IPS-NIHi11 (cell line): ENCODE measurements at regions not wholly inside any gene's neighbourhood (a gene's known extent, or its start where the extent isn't known, plus 50 kb on each side); places are given as distances from the start of the nearest gene placed in this dataset.
A peak's percentile ranks its signal among the peaks of the same experiment; 100 is the strongest.

Experiments used
- DNase-seq: peaks from one replicate; pipeline ENCODE4 v3.0.0; 2012; ENCODE audit warnings: mixed read lengths, low spot score

GRCh38 chr14:44712024-44712815 is 205.1 kb upstream of the FSCB start:
- peak; percentile 21 for DNase-seq

GRCh38 chr14:44701563-44702263 is 194.6 kb upstream of the FSCB start:
- no peak for DNase-seq

- DNase-seq = no peak
These were observed 193.6 kb upstream of the FSCB start for GRCh38 chr14:44700694-44701093.

- no peak for DNase-seq
These were observed 193.1 kb upstream of the FSCB start for GRCh38 chr14:44700184-44700583.

- DNase-seq = no peak
These were observed 192.3 kb upstream of the FSCB start for GRCh38 chr14:44699391-44699790.

GRCh38 chr14:44669496-44669895 is 162.4 kb upstream of the FSCB start:
- no peak for DNase-seq

- DNase-seq = no peak
These were observed 156.1 kb upstream of the FSCB start for GRCh38 chr14:44663136-44663535.

GRCh38 chr14:44662250-44662891 is 155.3 kb upstream of the FSCB start:
- no peak for DNase-seq

- no peak for DNase-seq
These were observed 151.3 kb upstream of the FSCB start for GRCh38 chr14:44658389-44658696.

- peak; percentile 14 for DNase-seq
These were observed 150.8 kb upstream of the FSCB start for GRCh38 chr14:44657696-44658388.

- DNase-seq = no peak
These were observed 150.1 kb upstream of the FSCB start for GRCh38 chr14:44657203-44657602.

GRCh38 chr14:44654591-44654990 is 147.5 kb upstream of the FSCB start:
- DNase-seq = no peak

- no peak for DNase-seq
These were observed 146.6 kb upstream of the FSCB start for GRCh38 chr14:44653641-44654040.

GRCh38 chr14:44652640-44653039 is 145.6 kb upstream of the FSCB start:
- no peak for DNase-seq

- no peak for DNase-seq
These were observed 142.0 kb upstream of the FSCB start for GRCh38 chr14:44649061-44649460.

- DNase-seq = no peak
These were observed 133.3 kb upstream of the FSCB start for GRCh38 chr14:44640416-44640815.

- DNase-seq = no peak
These were observed 132.8 kb upstream of the FSCB start for GRCh38 chr14:44639781-44640385.

- DNase-seq = no peak
These were observed 127.6 kb upstream of the FSCB start for GRCh38 chr14:44634692-44635091.

- no peak for DNase-seq
These were observed 119.3 kb upstream of the FSCB start for GRCh38 chr14:44626423-44626822.

GRCh38 chr14:44625098-44625497 is 118.0 kb upstream of the FSCB start:
- DNase-seq = no peak

GRCh38 chr14:44620121-44621019 is 113.3 kb upstream of the FSCB start:
- peak; percentile 17 for DNase-seq
